T-helper 1 cell (primary cell): ENCODE measurements at regions not wholly inside any gene's neighbourhood (a gene's known extent, or its start where the extent isn't known, plus 50 kb on each side); places are given as distances from the start of the nearest gene placed in this dataset.

Experiments used
- DNase-seq, 5 donors: peaks; one replicate each; pipeline ENCODE4 v3.0.0-alpha.2; 2012 to 2020

DNA sequence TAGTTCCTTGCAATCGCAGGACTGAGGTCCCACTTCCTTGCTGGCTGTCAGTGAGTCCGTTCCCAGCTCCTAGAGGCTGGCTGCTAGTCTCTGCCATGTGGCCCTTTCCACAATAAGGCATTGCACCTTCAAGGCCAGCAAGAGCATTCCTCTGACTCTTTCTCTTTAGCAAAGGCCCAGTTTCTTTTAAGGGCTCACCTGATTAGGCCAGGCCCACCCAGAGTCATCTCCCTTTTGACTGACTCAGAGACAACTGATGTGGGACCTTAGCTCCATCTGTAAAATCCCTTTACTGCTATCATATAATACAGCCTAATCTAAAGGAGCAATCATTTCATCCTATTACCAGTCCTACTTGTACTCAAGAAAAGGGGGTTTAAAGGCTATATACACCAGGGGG, 278.2 kb downstream of the SLC4A3 start:
- DNase-seq: no peak

DNA sequence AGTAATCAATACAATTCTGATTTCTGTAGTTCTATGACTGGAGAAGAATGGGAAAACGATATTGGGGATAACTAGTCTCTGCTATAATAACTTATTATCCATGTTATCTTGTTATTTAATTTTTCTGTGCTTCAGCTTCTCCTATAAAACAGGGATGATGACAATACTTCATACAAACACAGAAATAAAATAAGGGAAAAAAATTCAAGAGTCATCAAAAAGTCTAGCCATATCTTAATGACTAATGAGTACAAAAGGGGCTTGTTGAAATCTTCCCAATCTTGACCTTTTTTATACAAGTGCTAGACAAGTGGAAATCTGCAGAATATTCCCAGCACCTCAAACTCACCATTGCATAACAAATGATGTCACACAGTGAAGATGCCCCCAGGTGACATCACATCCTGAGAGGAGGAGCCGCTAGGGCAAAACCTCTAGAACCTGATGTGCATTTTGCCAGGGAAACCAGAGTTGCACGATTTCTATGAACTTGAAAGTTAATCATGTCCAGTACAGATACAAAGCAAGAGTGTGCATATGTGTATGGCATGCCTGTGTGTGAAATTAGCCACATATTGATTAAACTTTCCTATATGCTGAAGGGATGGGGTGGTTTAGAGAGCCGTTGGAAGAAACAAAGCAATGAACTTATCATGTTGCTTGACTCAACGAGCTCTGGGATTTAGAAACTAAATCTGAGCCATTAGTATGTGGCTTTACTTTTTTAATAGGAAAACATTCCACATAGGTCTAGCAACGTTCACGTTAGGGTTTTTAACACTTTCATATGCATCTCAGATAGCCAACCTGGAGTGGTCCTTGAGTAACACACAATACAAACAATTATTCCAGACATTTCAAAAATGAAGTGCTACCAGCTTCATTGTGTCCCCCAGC, 278.9 kb downstream of the SLC4A3 start:
- DNase-seq: no peak

DNA sequence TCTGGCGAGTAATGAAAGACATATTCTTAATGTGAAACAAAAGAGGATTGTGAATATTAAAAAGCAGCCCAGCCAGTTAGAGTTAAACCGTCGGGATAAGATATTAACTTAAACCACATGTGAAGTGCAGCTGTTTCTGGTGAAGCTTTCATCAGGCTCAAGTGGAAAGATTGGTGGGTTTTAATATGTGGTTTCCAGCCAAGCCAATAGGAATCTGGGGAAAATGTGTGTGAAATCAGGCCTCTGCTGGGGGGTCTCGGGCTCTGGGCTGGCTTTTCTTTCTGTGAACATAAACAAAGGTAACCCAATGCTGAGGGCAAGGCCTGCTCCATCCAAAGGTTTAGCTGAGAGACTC, 279.6 kb downstream of the SLC4A3 start:
- DNase-seq: no peak

DNA sequence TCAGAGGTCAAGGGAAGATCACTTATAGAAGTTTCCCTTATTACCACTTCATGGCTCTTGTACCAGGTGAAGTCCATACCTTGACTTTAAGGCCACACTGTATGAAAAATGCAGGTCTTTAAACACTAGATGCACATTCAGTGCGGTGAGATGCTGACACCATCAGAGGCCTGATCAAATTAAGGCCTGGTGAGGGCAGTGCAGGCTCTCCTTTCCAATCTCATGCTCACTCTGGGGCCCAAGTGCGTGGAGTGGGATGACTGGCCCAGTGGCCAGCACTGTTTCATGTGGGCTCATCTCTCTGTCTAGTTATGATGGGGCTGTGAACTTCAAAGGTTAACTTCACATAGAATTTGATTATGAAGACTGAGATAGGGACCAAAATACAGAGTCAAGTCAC, 281.1 kb downstream of the SLC4A3 start:
- DNase-seq: no peak

DNA sequence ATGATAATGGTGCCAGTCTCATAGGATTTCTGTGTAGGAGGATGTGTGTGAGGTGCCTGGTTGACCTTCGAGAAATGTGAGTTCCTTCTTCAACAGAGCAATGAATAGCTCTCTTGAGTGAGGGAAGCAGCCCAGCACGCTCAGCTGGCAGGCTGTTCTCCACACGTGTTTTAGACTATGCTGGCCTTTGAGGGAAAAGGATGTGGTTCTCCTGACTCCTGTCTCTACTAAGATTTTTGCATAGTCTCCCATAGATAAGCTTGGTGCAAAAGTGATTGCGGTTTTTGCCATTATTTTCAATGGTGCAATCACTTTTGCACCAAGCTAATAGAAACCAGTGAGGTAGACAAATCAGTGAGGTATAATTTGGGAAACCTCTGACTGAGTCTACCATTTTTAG, 284.1 kb downstream of the SLC4A3 start:
- DNase-seq: no peak

DNA sequence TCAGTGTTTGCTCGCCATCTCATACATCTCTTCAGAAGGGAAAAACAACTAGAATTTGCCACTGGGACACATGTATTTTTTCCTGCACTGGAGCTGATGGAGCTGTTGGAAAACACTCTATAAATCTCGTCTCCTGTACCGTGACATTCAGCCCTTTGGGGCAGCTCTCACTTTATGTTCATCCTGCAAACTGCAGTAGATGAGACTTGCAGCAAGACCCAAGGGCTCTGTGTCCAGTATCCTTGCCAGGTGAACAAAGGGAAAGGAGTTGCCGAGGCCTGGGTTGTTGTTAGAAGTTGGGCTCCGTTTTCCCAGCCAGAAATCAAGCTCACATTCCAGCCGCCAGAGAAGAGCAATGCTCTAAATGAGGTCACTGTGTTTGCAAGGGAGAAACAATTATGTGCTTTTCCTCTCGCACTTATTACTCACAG, 285.1 kb downstream of the SLC4A3 start:
- no peak for DNase-seq

DNA sequence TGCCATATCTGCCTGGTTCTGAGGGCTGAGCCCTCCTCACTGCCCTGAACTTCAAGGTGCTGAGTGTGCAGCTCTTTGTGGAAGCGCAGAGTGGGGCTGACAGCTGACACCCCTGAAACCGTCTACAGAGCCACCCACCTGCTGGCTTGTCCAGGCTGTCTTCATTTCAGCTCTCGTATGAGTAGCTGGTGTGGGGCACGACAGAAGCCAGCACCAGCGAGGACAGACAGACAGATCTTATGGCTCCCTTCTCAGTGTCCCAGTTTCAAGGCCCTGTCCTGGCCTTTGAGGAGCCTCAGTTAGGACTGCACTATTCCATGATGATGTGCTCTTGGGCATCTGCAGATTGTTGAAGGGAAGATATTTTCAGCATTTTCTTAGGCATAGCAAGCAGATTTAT, 287.1 kb downstream of the SLC4A3 start:
- no peak for DNase-seq

DNA sequence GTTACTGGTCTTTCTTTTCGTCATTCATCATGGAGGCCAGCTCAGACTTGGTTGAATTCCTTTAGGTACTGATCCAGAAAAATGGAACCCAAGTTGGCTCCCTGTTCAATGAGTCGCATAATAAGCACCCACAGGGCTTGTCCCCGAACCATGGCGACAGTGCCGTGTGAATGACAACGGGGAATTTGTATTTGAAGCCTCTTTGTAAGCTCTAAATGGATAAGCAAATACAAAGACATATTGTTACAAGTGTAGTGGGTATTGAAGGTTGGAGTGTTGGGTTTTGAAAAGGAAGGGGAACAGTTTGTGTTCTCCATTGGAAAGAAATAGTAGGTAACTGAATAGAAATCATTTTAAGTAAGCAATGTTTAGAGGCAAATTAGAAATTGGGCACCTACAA, 288.9 kb downstream of the SLC4A3 start:
- no peak for DNase-seq

DNA sequence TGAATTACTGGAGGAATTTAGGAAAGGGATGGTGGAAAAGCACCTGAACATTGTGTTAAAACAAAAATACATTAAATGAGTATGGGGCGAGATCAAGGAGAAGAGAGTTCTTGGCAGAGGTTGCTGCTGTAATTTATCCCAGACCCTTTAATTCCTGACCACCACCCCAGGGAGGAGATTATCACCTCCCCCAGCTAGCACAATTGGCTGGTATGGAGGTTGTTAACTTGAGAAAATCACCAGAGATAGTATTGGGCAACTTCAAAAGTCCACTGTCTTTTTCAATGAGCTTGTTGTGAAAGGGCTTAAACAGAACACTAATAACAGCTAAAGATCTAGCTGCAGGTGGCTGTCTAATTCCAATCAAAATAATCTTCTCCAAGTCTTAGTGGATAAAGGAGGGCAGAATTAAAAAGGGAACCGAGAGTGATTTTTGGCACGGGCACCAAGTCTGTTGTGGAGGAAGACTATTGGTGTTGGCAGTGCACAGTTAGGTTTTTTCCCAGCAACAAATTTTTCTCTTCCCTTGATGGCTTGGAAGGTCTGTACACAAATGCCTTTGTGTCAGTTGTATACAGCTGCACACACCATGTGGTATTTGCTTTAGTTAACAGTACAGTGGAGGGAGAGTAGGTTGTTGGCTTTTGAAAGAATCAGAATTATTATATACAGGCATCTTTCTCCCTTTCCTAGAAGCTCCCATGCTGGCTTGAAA, 289.5 kb downstream of the SLC4A3 start:
- DNase-seq: no peak

DNA sequence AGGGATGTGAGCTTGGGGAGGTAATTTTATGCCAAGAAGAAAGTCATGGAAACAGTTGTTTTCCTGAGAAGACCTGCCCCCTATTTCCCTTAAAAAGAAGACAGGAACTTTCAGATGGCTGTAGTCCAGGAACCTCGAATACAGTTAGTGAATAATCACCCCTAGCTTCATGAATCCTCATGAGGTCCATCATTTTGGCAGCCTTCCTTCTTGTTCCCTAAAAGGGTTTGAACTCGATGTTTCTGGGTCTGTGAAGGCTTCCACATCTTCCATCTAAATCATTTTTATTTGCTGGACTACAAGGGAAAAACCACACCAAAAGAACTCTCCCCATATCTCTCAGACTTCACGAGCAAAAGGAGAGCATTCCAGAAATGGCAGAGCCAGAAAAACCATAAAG, 290.8 kb downstream of the SLC4A3 start:
- no peak for DNase-seq

DNA sequence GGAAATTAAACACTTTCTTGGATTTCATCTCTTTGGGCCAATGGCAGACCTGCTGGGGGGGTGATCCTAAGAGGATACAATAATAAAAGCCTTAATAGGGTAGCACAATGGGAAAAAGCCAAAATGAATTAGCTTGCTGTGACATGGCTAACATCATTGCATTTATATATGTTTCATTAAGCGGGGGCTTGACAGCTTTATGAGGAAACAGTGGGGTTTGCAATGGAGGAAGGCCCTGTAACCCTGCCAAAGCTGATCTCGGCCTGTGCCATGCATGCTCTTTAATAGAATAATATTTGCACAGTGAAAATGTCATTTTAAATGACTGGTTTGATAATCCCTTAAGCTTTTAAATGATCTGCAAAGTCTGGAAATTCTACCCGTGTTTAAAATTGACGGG, 291.5 kb downstream of the SLC4A3 start:
- DNase-seq: no peak

DNA sequence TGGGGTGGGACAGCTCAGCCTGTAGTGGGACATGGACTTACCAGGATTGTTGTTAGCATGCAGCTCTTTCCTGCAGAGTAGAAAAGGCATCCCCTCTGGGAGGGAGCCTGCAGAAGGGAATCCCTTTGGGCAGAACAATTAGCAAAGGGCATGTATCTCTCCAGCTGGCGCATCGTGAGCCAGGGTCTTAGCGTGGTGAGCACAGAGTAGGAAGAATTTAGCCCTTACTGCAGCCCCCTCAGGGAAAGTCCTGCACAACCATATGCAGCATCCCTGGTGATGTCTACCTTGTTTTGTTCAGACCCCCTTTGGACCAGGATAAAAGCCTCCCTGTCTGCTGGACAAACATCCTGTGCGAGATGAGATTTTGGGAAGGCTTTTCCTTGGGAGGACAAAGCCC, 292.1 kb downstream of the SLC4A3 start:
- DNase-seq: no peak

DNA sequence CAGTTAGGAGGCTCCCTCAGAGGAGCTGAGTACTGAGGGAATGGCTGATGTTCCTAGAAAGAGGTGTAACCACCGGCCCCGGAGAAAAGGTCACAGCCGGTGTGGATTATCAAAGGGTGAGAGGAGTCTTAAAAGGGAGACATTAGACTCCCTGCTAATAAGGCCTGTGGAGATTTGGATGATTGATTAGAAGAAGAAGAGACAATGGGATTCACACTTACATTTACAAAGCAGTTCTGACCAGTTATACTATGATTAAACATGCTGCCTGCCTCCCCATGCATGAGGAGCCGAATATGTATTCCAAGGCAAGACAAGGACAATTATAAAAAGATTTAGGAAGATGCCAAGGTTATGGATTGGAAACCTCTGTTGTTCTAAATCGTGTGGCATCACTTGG, 302.4 kb downstream of the SLC4A3 start:
- no peak for DNase-seq

DNA sequence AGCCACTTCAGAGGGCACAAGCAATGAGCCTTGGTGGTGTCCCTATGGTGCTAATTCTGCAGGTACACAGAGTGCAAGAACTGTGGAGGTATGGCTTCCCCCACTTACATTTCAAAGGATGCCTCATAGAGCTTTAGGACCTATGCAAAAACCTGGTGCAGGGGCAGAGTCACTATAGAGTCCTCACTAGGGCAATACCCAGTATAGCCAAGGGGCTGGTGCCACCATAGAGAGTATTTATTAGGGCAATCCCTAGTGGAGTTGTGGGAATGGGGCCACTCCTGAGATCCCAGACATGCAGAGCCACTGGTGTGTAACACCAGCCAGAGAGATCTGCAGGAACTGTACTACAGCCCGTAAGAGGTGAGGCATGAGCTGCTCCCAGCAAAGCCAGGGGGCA, 312.2 kb downstream of the SLC4A3 start:
- DNase-seq: no peak

DNA sequence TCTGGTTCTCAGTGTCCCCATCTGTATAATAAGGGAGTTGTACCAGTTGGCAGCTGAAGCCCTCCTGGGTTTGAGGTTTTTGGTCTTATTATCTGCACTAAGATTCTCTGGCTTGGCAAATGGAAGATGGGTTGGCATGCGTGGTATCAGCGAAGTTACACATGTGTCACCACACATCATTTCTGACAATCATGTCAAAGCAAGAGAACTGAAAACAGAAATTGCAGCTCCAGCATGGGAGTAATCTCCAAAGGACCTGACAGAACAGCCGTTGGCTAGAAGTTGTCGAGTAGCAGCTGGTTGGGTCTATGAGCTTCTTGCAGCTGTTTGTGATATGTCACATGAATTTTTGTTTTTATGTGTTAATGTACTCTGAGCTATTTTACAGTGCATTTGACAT, 317.4 kb downstream of the SLC4A3 start:
- no peak for DNase-seq

DNA sequence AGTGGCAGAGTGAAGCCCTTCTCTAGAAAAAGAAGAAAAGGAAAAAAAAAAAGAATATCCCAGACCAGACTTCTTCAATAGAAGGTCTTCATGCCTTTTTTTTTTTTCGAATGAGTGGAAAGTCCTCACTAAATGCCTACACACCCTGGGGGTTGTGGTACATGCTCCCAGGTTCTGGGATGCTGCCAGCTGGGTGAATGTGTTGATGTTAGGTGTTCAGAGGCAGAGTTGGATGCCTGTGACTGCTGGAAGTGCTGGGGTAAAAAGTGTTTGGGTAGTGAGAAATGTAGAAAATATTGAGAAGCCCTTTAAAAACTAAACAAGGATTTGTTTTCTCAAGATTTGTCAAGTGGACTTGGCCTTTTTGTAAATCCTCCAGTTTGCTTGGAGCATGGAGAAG, 318.6 kb downstream of the SLC4A3 start:
- DNase-seq: no peak

DNA sequence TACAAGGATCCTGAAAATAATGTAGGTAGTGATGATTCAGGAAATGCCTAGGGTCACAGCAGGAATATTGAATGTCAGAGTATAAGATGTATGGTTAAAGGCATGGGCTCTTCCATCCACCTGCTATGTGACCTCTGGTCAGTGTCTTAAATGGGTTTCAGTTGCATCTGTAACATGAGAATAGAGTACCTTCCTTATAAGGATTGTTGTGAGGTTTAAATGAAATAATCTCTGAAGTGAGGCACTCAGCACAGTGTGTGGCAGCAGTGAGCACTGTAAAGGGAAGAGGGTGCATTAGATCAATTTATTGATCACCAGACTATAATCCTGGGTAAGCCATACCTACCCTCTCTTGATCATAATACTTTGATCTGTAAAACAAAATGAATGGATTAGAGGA, 319.1 kb downstream of the SLC4A3 start:
- DNase-seq: no peak

DNA sequence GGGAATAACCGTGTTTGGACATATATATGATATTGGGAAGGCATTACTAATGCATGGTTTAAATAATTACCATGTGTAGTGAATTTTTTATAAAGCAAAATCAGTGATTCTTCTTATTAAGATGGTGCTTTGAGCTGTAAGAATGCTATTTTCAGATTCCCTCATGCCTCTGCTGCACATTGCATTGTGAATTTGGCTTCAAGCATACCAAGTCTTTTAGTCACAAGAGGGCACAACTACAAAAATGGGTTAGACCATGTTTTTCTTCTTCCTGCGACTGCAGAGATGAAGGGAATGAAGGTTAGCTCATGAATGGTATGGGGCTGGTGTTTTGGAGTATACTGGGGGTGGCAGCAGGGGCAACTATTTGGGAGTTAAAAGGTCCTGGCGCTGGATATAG, 320.1 kb downstream of the SLC4A3 start:
- DNase-seq: no peak

DNA sequence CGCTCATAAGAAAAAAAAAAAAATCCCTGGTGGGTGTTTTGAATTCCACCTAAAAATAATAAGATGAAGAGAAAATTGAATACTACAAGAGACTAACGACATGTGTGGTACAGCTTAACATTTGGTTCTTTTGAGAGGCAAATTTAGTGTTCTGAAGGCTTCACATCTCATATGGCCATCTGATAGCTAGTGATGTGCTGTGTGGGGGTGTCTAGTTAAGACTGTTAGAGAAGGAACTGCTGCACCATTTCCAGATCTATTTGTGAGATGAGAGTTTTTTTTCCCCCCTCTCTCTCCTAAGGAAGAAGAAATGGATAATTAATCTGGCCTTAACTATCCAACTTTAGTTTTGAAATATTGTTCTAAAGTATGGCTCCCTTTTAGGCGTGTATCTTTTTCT, 321.6 kb downstream of the SLC4A3 start:
- DNase-seq: no peak

DNA sequence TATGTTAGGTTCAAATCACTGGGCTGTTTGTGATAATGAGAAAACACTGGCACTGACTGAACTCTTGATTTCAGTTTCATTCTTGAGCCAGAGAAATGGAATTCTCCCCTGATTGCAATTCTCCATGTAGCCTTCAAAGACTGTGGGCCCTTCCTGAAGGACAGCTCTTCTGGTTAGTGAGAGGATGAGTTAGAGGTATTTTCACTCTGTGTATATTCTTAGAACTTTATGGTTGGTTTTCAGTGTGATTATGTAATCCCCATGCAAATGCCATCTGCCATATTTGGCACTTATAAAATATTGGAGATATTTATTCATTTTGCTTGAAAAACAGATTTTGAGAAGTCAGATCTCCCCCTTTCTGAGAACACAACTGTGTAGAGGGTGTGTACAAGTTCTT, 323.7 kb downstream of the SLC4A3 start:
- DNase-seq: no peak

DNA sequence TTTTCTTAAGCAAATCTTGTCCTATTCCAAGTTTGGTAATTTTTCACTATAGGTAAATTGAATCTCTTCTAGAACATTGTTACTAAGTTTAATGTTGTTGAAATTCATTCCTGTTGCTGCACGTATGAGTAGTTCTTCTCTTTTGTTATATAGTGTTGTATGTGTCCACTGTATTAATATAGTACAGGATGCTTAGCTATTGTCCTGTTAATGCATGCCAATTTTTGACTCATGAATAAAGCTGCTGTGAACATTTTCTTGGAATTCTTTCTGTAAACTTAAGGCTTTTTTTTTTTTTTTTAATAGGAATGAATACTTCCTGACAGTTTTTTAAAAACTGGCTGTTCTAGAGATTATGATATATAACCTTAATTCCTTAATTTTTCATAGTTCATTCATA, 326.9 kb downstream of the SLC4A3 start:
- DNase-seq: no peak

DNA sequence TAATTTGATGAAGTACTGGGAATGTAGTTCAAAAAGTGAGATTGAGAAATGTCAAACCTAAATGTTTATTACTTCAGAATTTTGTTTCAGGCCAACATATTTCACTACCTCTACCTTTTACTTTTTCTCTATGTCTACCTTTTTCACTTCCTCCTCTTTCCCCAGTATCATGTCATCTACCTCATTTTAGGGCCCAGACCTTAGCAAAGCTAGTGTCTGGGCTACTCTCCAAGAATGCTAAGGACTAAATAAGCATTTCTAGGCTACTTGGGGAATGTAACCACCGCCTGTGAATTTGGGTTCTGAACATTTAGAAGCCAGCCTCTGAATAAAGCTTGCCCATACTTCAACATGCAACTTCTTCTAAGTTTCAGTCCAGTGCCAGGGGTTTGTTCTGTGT, 330.4 kb downstream of the SLC4A3 start:
- DNase-seq: no peak

DNA sequence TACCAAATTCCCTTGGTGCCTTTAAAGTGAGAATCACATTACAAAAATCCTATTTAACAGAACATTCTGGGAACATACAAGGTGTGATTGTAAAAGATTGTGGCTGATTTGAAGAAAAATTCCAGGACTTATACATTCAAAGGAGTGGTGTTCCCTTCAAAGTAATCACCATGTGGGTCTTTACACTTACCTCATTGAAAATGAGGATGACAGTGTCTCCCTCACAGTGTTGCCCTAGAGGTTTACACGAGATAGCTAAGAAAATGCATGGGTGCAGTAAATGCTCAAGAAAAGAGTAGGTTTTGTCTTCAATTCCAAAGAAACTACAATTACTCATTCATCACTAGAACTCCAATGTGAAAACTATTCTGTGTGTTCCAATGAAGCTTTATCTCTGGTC, 331.5 kb downstream of the SLC4A3 start:
- DNase-seq: no peak

DNA sequence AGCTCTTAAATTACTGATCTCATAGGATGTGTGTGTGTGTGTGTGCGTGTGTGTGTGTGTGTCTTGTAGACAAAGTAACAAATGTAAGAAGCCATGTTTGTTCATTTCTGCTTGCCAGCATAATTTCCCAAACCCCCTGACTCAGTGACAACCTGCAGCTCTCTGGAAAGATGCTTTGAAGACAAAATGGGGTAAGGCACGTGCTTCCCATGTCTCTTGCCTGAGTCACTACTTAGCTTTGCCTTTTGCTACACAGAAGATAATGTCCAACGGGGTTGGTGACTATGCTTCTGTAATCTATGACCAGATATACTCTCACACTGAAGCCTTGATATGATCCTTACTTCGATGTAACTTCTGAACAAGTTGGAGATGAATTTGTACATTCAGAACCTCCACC, 332.0 kb downstream of the SLC4A3 start:
- DNase-seq: no peak
